HEK293 (cell line): ENCODE measurements at regions not wholly inside any gene's neighbourhood (a gene's known extent, or its start where the extent isn't known, plus 50 kb on each side); places are given as distances from the start of the nearest gene placed in this dataset.

Source experiments
- CTCF ChIA-PET: fragments of 350-600 bp; formaldehyde crosslinking; extraction: SDS; loops from one replicate; lab custom pipeline; 2021; ENCODE audit warnings: antibody characterized with exemption; lab: Yijun Ruan, JAX
- POLR2A ChIA-PET: fragments of 300-600 bp; formaldehyde crosslinking; extraction: SDS; loops from one replicate; lab custom pipeline; 2020; ENCODE audit warnings: antibody characterized with exemption, inconsistent platforms; lab: Yijun Ruan, JAX
- H3K27ac ChIP-seq: fragments of 200-500 bp; sonication (Bioruptor generic); 2 replicates; pipeline ENCODE4 v1.5.1; 2014; ENCODE audit warnings: low read depth, low read length, control low read depth, inconsistent platforms; ENCODE audit errors: extremely low read depth
- H3K36me3 ChIP-seq, 2 experiments: fragments of 200-500 bp in 1 of 2; sonication (Bioruptor generic) in 1 of 2; 1 replicate in 1 of 2; 2 replicates in 1 of 2; pipeline ENCODE4 v1.5.1; 2014 to 2017; ENCODE audit warnings: inconsistent platforms in 2 of 2, low read length in 2 of 2; ENCODE audit not compliant: control insufficient read depth in 2 of 2, insufficient read depth in 1 of 2
- H3K4me1 ChIP-seq: fragments of 200-500 bp; sonication (Bioruptor generic); 2 replicates; pipeline ENCODE4 v1.5.1; 2014; ENCODE audit warnings: mild to moderate bottlenecking, low read length, inconsistent platforms; ENCODE audit not compliant: control insufficient read depth, insufficient read depth
- H3K4me3 ChIP-seq: 2 replicates; pipeline ENCODE4 v1.5.1; 2011; ENCODE audit warnings: low read depth, mild to moderate bottlenecking, control low read depth, low read length, moderate library complexity
- H3K9me3 ChIP-seq: fragments of 200-500 bp; sonication (Bioruptor generic); 2 replicates; pipeline ENCODE4 v1.5.1; 2014; ENCODE audit warnings: low read depth, low read length, inconsistent platforms; ENCODE audit not compliant: control insufficient read depth, insufficient read depth
- GLIS1 ChIP-seq: fragments of 450-650 bp; formaldehyde crosslinking; IDR thresholded peaks from 2 replicates; pipeline ENCODE4 v1.5.1; 2016; ENCODE audit warnings: missing biosample characterization, missing genetic modification characterization
- IKZF3 ChIP-seq: fragments of 450-650 bp; IDR thresholded peaks from 2 replicates; pipeline ENCODE4 v1.5.0; 2018; ENCODE audit warnings: missing biosample characterization, mild to moderate bottlenecking, missing genetic modification characterization, moderate library complexity
- SP3 ChIP-seq: fragments of 450-650 bp; formaldehyde crosslinking; IDR thresholded peaks from 2 replicates; pipeline ENCODE4 v1.5.1; 2016; ENCODE audit warnings: missing biosample characterization, missing genetic modification characterization
- TCF7L2 ChIP-seq: IDR thresholded peaks from 2 replicates; pipeline ENCODE4 v1.6.1; 2011; ENCODE audit warnings: low read depth, mild to moderate bottlenecking, inconsistent platforms, low read length, moderate library complexity, borderline replicate concordance
- YY2 ChIP-seq: fragments of 450-650 bp; formaldehyde crosslinking; IDR thresholded peaks from 2 replicates; pipeline ENCODE4 v1.5.1; 2016; ENCODE audit warnings: missing biosample characterization, missing genetic modification characterization
- ZBTB11 ChIP-seq: fragments of 450-650 bp; formaldehyde crosslinking; conservative IDR thresholded peaks from 2 replicates; pipeline ENCODE4 v1.5.1; 2016; ENCODE audit warnings: low read depth, missing biosample characterization, missing genetic modification characterization
- ZBTB48 ChIP-seq: fragments of 450-650 bp; formaldehyde crosslinking; IDR thresholded peaks from 2 replicates; pipeline ENCODE4 v1.5.1; 2016; ENCODE audit warnings: missing biosample characterization, missing genetic modification characterization
- ZBTB8A ChIP-seq: fragments of 450-650 bp; formaldehyde crosslinking; IDR thresholded peaks from 2 replicates; pipeline ENCODE4 v1.5.1; 2016; ENCODE audit warnings: missing biosample characterization, missing genetic modification characterization
- ZNF132 ChIP-seq: fragments of 450-650 bp; formaldehyde crosslinking; IDR thresholded peaks from 2 replicates; pipeline ENCODE4 v1.5.1; 2017; ENCODE audit warnings: missing biosample characterization, missing genetic modification characterization, borderline replicate concordance
- ZNF2 ChIP-seq: fragments of 450-650 bp; formaldehyde crosslinking; IDR thresholded peaks from 2 replicates; pipeline ENCODE4 v1.5.1; 2016; ENCODE audit warnings: missing biosample characterization, missing genetic modification characterization
- ZNF335 ChIP-seq: fragments of 450-650 bp; formaldehyde crosslinking; conservative IDR thresholded peaks from 2 replicates; pipeline ENCODE4 v1.5.1; 2016; ENCODE audit warnings: missing biosample characterization, missing genetic modification characterization
- ZNF341 ChIP-seq: fragments of 450-650 bp; formaldehyde crosslinking; IDR thresholded peaks from 2 replicates; pipeline ENCODE4; 2016; ENCODE audit warnings: low read depth, missing biosample characterization, missing genetic modification characterization
- ZNF423 ChIP-seq: fragments of 450-650 bp; formaldehyde crosslinking; IDR thresholded peaks from 2 replicates; pipeline ENCODE4 v1.5.1; 2016; ENCODE audit warnings: missing biosample characterization, missing genetic modification characterization
- ZNF558 ChIP-seq: fragments of 450-650 bp; formaldehyde crosslinking; IDR thresholded peaks from 2 replicates; pipeline ENCODE4 v1.5.1; 2016; ENCODE audit warnings: missing biosample characterization, missing genetic modification characterization
- ZNF561 ChIP-seq: fragments of 450-650 bp; IDR thresholded peaks from 2 replicates; pipeline ENCODE4 v1.5.1; 2018; ENCODE audit warnings: missing biosample characterization, missing genetic modification characterization, borderline replicate concordance
- ZNF571 ChIP-seq: fragments of 450-650 bp; formaldehyde crosslinking; IDR thresholded peaks from 2 replicates; pipeline ENCODE4 v1.5.0; 2017; ENCODE audit warnings: missing biosample characterization, missing genetic modification characterization
- ZNF629 ChIP-seq: fragments of 450-650 bp; formaldehyde crosslinking; IDR thresholded peaks from 2 replicates; pipeline ENCODE4 v1.5.1; 2017; ENCODE audit warnings: missing biosample characterization, missing genetic modification characterization
- ZNF692 ChIP-seq: fragments of 450-650 bp; formaldehyde crosslinking; IDR thresholded peaks from 2 replicates; pipeline ENCODE4 v1.5.1; 2016; ENCODE audit warnings: missing biosample characterization, missing genetic modification characterization
- ZNF776 ChIP-seq: fragments of 450-650 bp; formaldehyde crosslinking; IDR thresholded peaks from 2 replicates; pipeline ENCODE4 v1.5.0; 2017; ENCODE audit warnings: missing biosample characterization, missing genetic modification characterization, borderline replicate concordance
- ZNF792 ChIP-seq: fragments of 450-650 bp; formaldehyde crosslinking; IDR thresholded peaks from 2 replicates; pipeline ENCODE4 v1.5.1; 2016; ENCODE audit warnings: missing biosample characterization, missing genetic modification characterization
- ZSCAN30 ChIP-seq: fragments of 450-650 bp; IDR thresholded peaks from 2 replicates; pipeline ENCODE4 v1.5.1; 2018; ENCODE audit warnings: missing biosample characterization, mild to moderate bottlenecking, missing genetic modification characterization, moderate library complexity
- TF ChIP-seq, protein P1 (sequence below): fragments of 450-650 bp; formaldehyde crosslinking; IDR thresholded peaks from 2 replicates; pipeline ENCODE4 v1.5.1; 2017; ENCODE audit warnings: missing biosample characterization, mild to moderate bottlenecking, missing genetic modification characterization, moderate library complexity
- TF ChIP-seq, protein P2 (sequence below): fragments of 450-650 bp; formaldehyde crosslinking; conservative IDR thresholded peaks from 2 replicates; pipeline ENCODE4 v1.5.1; 2016; ENCODE audit warnings: low read depth, missing biosample characterization, missing genetic modification characterization
- TF ChIP-seq, protein P3 (sequence below): fragments of 450-650 bp; formaldehyde crosslinking; IDR thresholded peaks from 2 replicates; pipeline ENCODE4 v1.5.0; 2017; ENCODE audit warnings: missing biosample characterization, missing genetic modification characterization, borderline replicate concordance

DNA sequence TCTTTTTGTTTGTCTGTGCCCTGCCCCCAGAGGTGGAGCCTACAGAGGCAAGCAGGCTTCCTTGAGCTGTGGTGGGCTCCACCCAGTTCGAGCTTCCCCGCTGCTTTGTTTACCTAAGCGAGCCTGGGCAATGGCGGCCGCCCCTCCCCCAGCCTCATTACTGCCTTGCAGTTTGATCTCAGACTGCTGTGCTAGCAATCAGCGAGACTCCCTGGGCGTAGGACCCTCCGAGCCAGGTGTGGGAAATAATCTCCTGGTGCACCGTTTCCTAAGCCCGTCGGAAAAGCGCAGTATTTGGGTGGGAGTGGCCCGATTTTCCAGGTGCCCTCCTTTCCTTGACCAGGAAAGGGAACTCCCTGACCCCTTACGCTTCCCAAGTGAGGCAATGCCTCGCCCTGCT, 78.6 kb upstream of the HAND2 start (continued):
- TF ChIP-seq ZNF341 (peak; percentile 79), ZSCAN30 (tag by site-specific recombination) (peak; percentile 68), ZNF423 (0 out of 2 replicates have a peak, but pooled peaks have one; percentile 38), ZNF2 (tag by site-specific recombination) (0 out of 2 replicates have a peak, but pooled peaks have one; percentile 35), ZNF335 (tag by site-specific recombination) (peak; percentile 25; the same call in 1 of the 2 replicates), ZNF561 (tag by site-specific recombination) (peak; percentile 45; the same call in 1 of the 2 replicates), YY2 (tag by site-specific recombination) (0 out of 2 replicates have a peak, but pooled peaks have one; percentile 42), ZBTB11 (peak; percentile 43; the same call in 1 of the 2 replicates), ZNF558 (tag by site-specific recombination) (0 out of 2 replicates have a peak, but pooled peaks have one; percentile 20), ZNF629 (tag by site-specific recombination) (peak; percentile 25; the same call in 1 of the 2 replicates), ZBTB8A (peak; percentile 39; the same call in 1 of the 2 replicates), ZBTB48 (peak; percentile 88), GLIS1 (tag by site-specific recombination) (peak; percentile 33; the same call in 1 of the 2 replicates), SP3 (tag by site-specific recombination) (peak; percentile 32; the same call in 1 of the 2 replicates), ZNF692 (peak; percentile 81), IKZF3 (tag by site-specific recombination) (peak; percentile 37; the same call in 1 of the 2 replicates)
- TF ChIP-seq, all 188 proteins: peak for 25; not testable (repeated sequence) for 163

- POLR2A ChIA-PET, result no interaction called here
- CTCF ChIA-PET, result no interaction called here
- H3K27ac ChIP-seq, result no peak overlapping the region
- H3K4me1 ChIP-seq, result no peaks in the 10 kb centered on the region
- H3K4me3 ChIP-seq, result no peak overlapping the region
- H3K9me3 ChIP-seq, result no peaks in the 10 kb centered on the region
- H3K36me3 ChIP-seq, result no peaks in the 10 kb centered on the region
- TF ChIP-seq, protein P1, sequence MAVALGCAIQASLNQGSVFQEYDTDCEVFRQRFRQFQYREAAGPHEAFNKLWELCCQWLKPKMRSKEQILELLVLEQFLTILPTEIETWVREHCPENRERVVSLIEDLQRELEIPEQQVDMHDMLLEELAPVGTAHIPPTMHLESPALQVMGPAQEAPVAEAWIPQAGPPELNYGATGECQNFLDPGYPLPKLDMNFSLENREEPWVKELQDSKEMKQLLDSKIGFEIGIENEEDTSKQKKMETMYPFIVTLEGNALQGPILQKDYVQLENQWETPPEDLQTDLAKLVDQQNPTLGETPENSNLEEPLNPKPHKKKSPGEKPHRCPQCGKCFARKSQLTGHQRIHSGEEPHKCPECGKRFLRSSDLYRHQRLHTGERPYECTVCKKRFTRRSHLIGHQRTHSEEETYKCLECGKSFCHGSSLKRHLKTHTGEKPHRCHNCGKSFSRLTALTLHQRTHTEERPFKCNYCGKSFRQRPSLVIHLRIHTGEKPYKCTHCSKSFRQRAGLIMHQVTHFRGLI (tag by site-specific recombination), result no peak
- TF ChIP-seq ZNF335 (tag by site-specific recombination) (no peak), ZNF776 (tag by site-specific recombination) (no peak), ZNF792 (tag by site-specific recombination) (no peak), ZNF132 (tag by site-specific recombination) (no peak), ZNF571 (tag by site-specific recombination) (no peak), TCF7L2 (no peak)
- TF ChIP-seq, protein P2, sequence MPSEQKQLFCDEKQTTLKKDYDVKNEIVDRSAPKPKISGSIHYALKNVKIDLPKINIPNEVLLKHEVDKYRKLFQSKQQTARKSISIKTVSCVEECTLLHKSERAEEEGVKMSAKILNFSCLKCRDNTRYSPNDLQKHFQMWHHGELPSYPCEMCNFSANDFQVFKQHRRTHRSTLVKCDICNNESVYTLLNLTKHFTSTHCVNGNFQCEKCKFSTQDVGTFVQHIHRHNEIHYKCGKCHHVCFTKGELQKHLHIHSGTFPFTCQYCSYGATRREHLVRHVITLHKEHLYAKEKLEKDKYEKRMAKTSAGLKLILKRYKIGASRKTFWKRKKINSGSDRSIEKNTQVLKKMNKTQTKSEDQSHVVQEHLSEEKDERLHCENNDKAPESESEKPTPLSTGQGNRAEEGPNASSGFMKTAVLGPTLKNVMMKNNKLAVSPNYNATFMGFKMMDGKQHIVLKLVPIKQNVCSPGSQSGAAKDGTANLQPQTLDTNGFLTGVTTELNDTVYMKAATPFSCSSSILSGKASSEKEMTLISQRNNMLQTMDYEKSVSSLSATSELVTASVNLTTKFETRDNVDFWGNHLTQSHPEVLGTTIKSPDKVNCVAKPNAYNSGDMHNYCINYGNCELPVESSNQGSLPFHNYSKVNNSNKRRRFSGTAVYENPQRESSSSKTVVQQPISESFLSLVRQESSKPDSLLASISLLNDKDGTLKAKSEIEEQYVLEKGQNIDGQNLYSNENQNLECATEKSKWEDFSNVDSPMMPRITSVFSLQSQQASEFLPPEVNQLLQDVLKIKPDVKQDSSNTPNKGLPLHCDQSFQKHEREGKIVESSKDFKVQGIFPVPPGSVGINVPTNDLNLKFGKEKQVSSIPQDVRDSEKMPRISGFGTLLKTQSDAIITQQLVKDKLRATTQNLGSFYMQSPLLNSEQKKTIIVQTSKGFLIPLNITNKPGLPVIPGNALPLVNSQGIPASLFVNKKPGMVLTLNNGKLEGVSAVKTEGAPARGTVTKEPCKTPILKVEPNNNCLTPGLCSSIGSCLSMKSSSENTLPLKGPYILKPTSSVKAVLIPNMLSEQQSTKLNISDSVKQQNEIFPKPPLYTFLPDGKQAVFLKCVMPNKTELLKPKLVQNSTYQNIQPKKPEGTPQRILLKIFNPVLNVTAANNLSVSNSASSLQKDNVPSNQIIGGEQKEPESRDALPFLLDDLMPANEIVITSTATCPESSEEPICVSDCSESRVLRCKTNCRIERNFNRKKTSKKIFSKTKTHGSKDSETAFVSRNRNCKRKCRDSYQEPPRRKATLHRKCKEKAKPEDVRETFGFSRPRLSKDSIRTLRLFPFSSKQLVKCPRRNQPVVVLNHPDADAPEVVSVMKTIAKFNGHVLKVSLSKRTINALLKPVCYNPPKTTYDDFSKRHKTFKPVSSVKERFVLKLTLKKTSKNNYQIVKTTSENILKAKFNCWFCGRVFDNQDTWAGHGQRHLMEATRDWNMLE, result no peak
- TF ChIP-seq, protein P3, sequence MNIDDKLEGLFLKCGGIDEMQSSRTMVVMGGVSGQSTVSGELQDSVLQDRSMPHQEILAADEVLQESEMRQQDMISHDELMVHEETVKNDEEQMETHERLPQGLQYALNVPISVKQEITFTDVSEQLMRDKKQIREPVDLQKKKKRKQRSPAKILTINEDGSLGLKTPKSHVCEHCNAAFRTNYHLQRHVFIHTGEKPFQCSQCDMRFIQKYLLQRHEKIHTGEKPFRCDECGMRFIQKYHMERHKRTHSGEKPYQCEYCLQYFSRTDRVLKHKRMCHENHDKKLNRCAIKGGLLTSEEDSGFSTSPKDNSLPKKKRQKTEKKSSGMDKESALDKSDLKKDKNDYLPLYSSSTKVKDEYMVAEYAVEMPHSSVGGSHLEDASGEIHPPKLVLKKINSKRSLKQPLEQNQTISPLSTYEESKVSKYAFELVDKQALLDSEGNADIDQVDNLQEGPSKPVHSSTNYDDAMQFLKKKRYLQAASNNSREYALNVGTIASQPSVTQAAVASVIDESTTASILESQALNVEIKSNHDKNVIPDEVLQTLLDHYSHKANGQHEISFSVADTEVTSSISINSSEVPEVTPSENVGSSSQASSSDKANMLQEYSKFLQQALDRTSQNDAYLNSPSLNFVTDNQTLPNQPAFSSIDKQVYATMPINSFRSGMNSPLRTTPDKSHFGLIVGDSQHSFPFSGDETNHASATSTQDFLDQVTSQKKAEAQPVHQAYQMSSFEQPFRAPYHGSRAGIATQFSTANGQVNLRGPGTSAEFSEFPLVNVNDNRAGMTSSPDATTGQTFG, result no peak
These were observed 61.7 kb upstream of the HAND2 start for GRCh38 chr4:173591760-173592159.
